ENCODE measurements at regions not wholly inside any gene's neighbourhood (a gene's known extent, or its start where the extent isn't known, plus 50 kb on each side); places are given as distances from the start of the nearest gene placed in this dataset.

DNA sequence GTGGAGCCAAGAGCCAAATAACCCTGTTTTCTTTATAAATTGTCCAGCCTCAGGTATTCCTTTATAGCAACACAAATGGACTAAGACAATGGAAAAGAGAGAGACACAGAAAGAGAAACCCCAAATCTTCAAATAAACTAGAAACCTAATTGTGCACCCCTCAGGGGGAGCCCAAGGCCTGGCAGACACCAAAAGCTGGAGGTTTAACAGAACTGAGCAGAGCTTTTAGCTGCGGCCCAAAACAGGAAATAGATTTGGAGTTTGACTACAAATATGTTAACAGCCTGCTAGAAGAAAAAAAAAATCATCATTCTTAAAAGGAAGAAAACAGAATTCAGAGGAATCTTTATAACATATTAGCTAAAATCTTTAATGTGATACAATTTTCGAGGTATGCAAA, 1135.0 kb downstream of the GATA3 start:
- TF ChIP-seq, protein P1, sequence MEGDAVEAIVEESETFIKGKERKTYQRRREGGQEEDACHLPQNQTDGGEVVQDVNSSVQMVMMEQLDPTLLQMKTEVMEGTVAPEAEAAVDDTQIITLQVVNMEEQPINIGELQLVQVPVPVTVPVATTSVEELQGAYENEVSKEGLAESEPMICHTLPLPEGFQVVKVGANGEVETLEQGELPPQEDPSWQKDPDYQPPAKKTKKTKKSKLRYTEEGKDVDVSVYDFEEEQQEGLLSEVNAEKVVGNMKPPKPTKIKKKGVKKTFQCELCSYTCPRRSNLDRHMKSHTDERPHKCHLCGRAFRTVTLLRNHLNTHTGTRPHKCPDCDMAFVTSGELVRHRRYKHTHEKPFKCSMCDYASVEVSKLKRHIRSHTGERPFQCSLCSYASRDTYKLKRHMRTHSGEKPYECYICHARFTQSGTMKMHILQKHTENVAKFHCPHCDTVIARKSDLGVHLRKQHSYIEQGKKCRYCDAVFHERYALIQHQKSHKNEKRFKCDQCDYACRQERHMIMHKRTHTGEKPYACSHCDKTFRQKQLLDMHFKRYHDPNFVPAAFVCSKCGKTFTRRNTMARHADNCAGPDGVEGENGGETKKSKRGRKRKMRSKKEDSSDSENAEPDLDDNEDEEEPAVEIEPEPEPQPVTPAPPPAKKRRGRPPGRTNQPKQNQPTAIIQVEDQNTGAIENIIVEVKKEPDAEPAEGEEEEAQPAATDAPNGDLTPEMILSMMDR (IDR thresholded peaks at IDR 0.05; ENCODE audit: insufficient read depth, low read depth, low read length), result no peak
- no peak for TF ChIP-seq EZH2 (IDR thresholded peaks at IDR 0.05; ENCODE audit: insufficient read depth, low read length)
